SU-DHL-6 (cell line): ENCODE measurements at regions not wholly inside any gene's neighbourhood (a gene's known extent, or its start where the extent isn't known, plus 50 kb on each side); places are given as distances from the start of the nearest gene placed in this dataset.

ENCODE experiments used
- H2AFZ ChIP-seq: fragments of 200-600 bp; sonication (generic); 2 replicates; pipeline ENCODE4 v1.6.1; 2014; ENCODE audit warnings: low read depth, mild to moderate bottlenecking, moderate library complexity, mixed read lengths, antibody characterized with exemption, low read length; ENCODE audit not compliant: severe bottlenecking
- H3F3A ChIP-seq: fragments of 200-600 bp; shearing (Covaris generic); 2 replicates; pipeline ENCODE4 v1.6.0; 2016; ENCODE audit warnings: antibody characterized with exemption, mild to moderate bottlenecking; ENCODE audit not compliant: insufficient read depth
- H3K27ac ChIP-seq: fragments of 200-600 bp; sonication (generic); 2 replicates; pipeline ENCODE4 v1.5.1; 2016; ENCODE audit warnings: low read depth, mild to moderate bottlenecking, low read length, moderate library complexity, mixed read lengths
- H3K27me3 ChIP-seq: fragments of 200-600 bp; sonication (generic), shearing (Covaris generic); 2 replicates; pipeline ENCODE4 v1.6.0; 2014; ENCODE audit warnings: mild to moderate bottlenecking, low read length
- H3K36me3 ChIP-seq: fragments of 200-600 bp; sonication (generic); 2 replicates; pipeline ENCODE4 v1.6.1; 2014; ENCODE audit warnings: mild to moderate bottlenecking, low read length, mixed read lengths
- H3K4me2 ChIP-seq: fragments of 300-600, 200-600 bp; shearing (Covaris generic), sonication (generic); 2 replicates; pipeline ENCODE4 v1.6.0; 2014; ENCODE audit warnings: low read length, low read depth, mild to moderate bottlenecking; ENCODE audit not compliant: poor library complexity, severe bottlenecking
- H3K4me3 ChIP-seq: fragments of 200-600 bp; sonication (generic); 2 replicates; pipeline ENCODE4 v1.5.1; 2014; ENCODE audit warnings: antibody characterized with exemption, low read length, mild to moderate bottlenecking, mixed read lengths; ENCODE audit not compliant: insufficient read depth, poor library complexity, severe bottlenecking
- H3K79me2 ChIP-seq: fragments of 200-600 bp; sonication (generic); 2 replicates; pipeline ENCODE4 v1.6.1; 2014; ENCODE audit warnings: mild to moderate bottlenecking, low read length, moderate library complexity; ENCODE audit not compliant: insufficient read depth
- H3K9ac ChIP-seq: fragments of 200-600 bp; sonication (generic); 2 replicates; pipeline ENCODE4 v1.7.0; 2014; ENCODE audit warnings: mild to moderate bottlenecking, low read length
- H3K9me2 ChIP-seq: fragments of 200-600 bp; sonication (generic); replicated peaks from 2 replicates; pipeline ENCODE4 v1.6.1; 2014; ENCODE audit warnings: low read length; ENCODE audit not compliant: insufficient read depth
- H3K9me3 ChIP-seq: fragments of 200-600 bp; sonication (generic); 2 replicates; pipeline ENCODE4 v1.6.1; 2014; ENCODE audit warnings: low read length, mixed read lengths; ENCODE audit not compliant: insufficient read depth
- H4K20me1 ChIP-seq: fragments of 200-600 bp; sonication (generic); 2 replicates; pipeline ENCODE4 v1.6.1; 2014; ENCODE audit warnings: low read depth, mild to moderate bottlenecking, antibody characterized with exemption, low read length, moderate library complexity, mixed read lengths
- CTCF ChIP-seq: fragments of 200-600 bp; sonication (generic); IDR thresholded peaks from one replicate; pipeline ENCODE4 v1.5.1; 2017; ENCODE audit warnings: antibody characterized with exemption, mild to moderate bottlenecking, low read length, moderate library complexity; ENCODE audit not compliant: insufficient read depth, poor library complexity, severe bottlenecking
- EZH2phosphoT487 ChIP-seq: fragments of 200-600 bp; sonication (generic), shearing (Covaris generic); conservative IDR thresholded peaks from 2 replicates; pipeline ENCODE4 v1.6.1; 2018; ENCODE audit warnings: mild to moderate bottlenecking, antibody characterized with exemption, low read length, moderate library complexity, mixed read lengths

GRCh38 chr15:96068897-96069296, 261.6 kb upstream of the NR2F2 start:
- no peaks in the 10 kb centered on the region for H3K9me3 ChIP-seq
- H3K4me2 ChIP-seq: no peak overlapping the region

GRCh38 chr15:96070636-96071035, 259.9 kb upstream of the NR2F2 start:
- Histone ChIP-seq H3K9ac (no peak overlapping the region), H3K36me3 (no peaks in the 10 kb centered on the region), H3F3A (no peaks in the 10 kb centered on the region), H3K27ac (no peak overlapping the region), H3K9me3 (no peaks in the 10 kb centered on the region), H3K79me2 (no peaks in the 10 kb centered on the region), H3K4me2 (no peak overlapping the region), H3K9me2 (no peaks in the 10 kb centered on the region), H3K27me3 (no peaks in the 10 kb centered on the region), H4K20me1 (no peaks in the 10 kb centered on the region), H3K4me3 (no peak overlapping the region), H2AFZ (no peak overlapping the region)
- TF ChIP-seq CTCF (no peak), EZH2phosphoT487 (no peak)

More at GRCh38 chr15:96068897-96069296, 261.6 kb upstream of the NR2F2 start:
- no peak overlapping the region for H3K9ac ChIP-seq
- H4K20me1 ChIP-seq: no peaks in the 10 kb centered on the region
- no peak for TF ChIP-seq CTCF
- TF ChIP-seq EZH2phosphoT487: no peak
- H3K27ac ChIP-seq: no peak overlapping the region
- H3K4me3 ChIP-seq: no peak overlapping the region
- H3K36me3 ChIP-seq: no peaks in the 10 kb centered on the region
- H3K27me3 ChIP-seq: no peaks in the 10 kb centered on the region
- no peak overlapping the region for H2AFZ ChIP-seq
- no peaks in the 10 kb centered on the region for H3F3A ChIP-seq
- H3K79me2 ChIP-seq: no peaks in the 10 kb centered on the region
- no peaks in the 10 kb centered on the region for H3K9me2 ChIP-seq

GRCh38 chr15:96072821-96073220, 257.7 kb upstream of the NR2F2 start:
- no peaks in the 10 kb centered on the region for H3F3A ChIP-seq
- no peaks in the 10 kb centered on the region for H3K79me2 ChIP-seq
- H3K9me3 ChIP-seq: no peaks in the 10 kb centered on the region
- no peak overlapping the region for H3K4me3 ChIP-seq
- TF ChIP-seq CTCF (no peak), EZH2phosphoT487 (no peak)
- H4K20me1 ChIP-seq: no peaks in the 10 kb centered on the region
- no peaks in the 10 kb centered on the region for H3K27me3 ChIP-seq
- no peak overlapping the region for H3K4me2 ChIP-seq
- H3K36me3 ChIP-seq: no peaks in the 10 kb centered on the region
- no peaks in the 10 kb centered on the region for H3K9me2 ChIP-seq
- H3K9ac ChIP-seq: no peak overlapping the region
- no peak overlapping the region for H2AFZ ChIP-seq
- H3K27ac ChIP-seq: no peak overlapping the region

- H3K4me2 ChIP-seq: no peak overlapping the region
- H2AFZ ChIP-seq: no peak overlapping the region
- H3K36me3 ChIP-seq: no peaks in the 10 kb centered on the region
- H3K9me2 ChIP-seq: no peaks in the 10 kb centered on the region
- TF ChIP-seq EZH2phosphoT487: no peak
- no peak for TF ChIP-seq CTCF
- no peaks in the 10 kb centered on the region for H4K20me1 ChIP-seq
- no peak overlapping the region for H3K27ac ChIP-seq
- H3K4me3 ChIP-seq: no peak overlapping the region
- H3K9me3 ChIP-seq: no peaks in the 10 kb centered on the region
- H3K27me3 ChIP-seq: no peaks in the 10 kb centered on the region
- H3F3A ChIP-seq: no peaks in the 10 kb centered on the region
- H3K79me2 ChIP-seq: no peaks in the 10 kb centered on the region
- H3K9ac ChIP-seq: no peak overlapping the region
These were observed 256.6 kb upstream of the NR2F2 start for GRCh38 chr15:96073908-96074307.
